Inflammatory macrophage (primary cell): ENCODE measurements at regions not wholly inside any gene's neighbourhood (a gene's known extent, or its start where the extent isn't known, plus 50 kb on each side); places are given as distances from the start of the nearest gene placed in this dataset.
"Not testable (repeated sequence)": the region's sequence is repeated elsewhere in the genome, so short reads cannot be mapped to it uniquely, and the experiment has no call there.

Source experiments
- DNase-seq, 2 donors: peaks; one replicate each; pipeline ENCODE4 v3.0.0-alpha.2; 2020 to 2022

DNA sequence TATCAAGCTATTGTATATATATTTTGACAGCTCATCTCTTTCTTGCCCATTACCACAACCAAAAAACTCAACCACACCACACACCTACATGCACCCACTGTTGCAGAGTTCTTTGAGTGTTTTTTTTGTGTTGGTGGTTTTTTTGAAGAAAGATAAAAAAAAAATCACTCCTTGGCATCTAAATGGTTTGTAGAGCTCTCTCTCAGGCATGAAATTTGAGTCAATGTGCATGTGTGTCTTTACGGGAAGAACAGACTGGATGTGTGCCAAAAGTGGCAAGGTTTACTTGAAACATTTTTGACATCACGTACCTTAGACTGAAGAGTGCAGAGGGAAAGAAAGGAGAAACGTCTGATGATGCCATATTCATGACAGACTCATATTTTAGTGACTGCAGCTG, 154.2 kb downstream of the FHIP1A start:
- DNase-seq = no peak

DNA sequence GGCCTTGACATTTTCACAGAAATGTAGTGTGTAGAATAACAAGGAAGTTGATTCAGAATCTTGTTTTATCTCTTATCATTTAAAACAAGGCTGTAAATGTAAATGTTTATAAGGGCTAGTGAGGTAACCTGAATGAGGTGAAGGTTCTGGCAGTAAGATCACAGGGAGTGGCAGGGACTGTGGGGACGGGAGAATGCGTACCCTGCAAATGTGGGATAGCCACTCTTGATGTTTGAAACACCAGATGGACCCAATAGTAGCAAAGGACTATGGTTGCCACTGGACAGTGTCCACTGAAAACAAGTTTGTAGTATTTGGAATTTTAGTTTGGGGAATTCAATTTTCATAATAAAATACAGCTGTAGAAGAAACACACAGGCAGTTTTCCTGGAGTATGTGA, 155.3 kb downstream of the FHIP1A start:
- no peak for DNase-seq

- DNase-seq = no peak
Measured at GRCh38 chr4:151565583-151565982, 156.6 kb downstream of the FHIP1A start.

DNA sequence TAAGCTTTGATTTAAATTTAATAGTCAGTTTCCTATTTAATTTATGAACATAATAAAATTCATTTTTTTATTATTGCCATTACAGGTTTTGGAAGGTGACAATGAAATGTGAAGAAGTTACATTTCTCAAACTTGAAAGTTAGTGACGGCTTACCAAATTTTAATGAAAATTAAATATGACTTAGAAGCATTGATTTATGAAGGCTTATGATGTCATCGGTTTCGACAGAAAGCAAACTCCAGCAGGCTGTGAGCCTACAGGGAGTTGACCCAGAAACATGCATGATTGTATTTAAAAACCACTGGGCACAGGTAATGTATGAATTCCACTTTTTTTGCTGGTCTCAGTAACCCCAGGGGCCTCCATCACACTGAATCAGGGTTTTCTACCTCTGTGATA, 157.1 kb downstream of the FHIP1A start:
- DNase-seq = no peak

GRCh38 chr4:151567056-151567455, 158.1 kb downstream of the FHIP1A start:
- DNase-seq = no peak

- DNase-seq = no peak
Measured at GRCh38 chr4:151568966-151569365, 160.0 kb downstream of the FHIP1A start.

GRCh38 chr4:151569650-151570049, 160.7 kb downstream of the FHIP1A start:
- no peak for DNase-seq

DNA sequence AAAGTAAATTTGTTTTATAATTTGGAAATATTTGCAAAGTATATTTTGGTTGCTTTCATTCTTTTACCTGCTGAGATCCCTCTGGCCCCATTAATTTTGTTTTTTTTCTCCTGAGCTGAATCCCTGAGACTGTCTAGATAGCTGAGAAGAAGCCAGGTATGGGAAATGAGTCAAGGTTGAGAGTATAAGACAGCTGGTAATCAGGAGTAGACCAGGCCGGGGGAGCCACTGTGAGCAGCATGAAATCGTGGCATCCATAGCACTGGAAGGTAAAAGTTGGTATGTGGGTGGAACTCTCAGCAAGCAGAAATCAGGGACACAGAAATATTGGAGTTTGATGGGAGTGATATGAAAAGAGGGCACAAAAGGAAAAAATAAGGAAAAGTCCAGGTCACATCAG, 164.5 kb downstream of the FHIP1A start:
- no peak for DNase-seq

DNA sequence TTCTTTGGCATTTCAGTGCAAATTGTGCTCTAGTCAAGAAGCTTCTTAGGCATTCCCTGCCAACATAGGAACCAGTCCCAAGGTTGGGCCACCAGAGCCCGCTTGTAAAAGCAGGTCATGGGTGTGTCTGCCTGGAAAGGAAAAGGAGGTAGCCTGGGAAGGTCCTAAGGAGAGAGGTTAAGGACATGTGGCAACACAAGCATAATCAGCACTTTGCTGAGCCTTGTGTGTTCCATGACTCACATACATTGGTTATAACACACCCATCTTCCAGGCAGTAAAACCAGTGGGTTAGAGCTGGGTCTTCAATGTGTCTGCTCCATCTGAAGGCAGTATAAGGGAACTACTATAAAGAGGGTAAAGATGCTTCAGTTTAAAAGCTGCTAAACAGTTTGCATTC, 165.0 kb downstream of the FHIP1A start:
- no peak for DNase-seq

DNA sequence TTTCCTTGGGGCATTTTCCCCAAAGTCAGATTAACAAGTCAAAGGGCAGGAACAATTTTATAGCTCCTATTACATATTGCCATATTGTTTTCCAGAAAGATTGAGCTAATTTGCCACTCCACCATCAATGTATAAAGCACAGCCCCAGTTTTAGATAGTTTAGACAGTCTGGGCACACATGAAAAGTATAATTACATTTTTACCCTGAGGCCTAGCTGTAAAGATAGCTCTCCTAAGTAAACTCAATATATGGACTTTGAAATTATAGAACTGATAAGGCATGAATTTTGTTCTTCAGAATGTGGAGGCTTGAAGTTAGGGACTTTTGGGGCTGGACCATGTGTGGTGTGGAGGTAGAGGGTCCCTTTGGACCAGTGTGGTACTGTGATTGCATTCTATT, 166.0 kb downstream of the FHIP1A start:
- no peak for DNase-seq

DNA sequence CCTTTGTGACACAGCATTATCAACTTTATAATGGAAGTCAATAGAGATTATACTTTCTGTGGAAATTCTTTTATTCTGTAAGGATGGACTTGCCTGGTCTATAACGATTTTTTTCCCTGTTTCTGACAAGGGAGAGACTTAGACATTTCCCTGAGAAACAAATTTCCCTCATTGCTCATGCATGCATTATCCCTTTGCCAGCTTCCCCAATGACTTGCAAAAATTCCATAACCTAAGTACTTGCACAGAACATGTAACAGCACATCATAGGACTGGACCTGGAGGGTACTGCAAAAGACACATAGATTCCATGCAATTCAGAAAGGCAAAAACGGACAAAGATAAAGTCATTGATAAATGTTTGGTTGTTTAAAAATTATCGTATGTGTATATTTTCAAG, 166.7 kb downstream of the FHIP1A start:
- DNase-seq = no peak

- DNase-seq = no peak
Measured at GRCh38 chr4:151576627-151577026, 167.7 kb downstream of the FHIP1A start.

DNA sequence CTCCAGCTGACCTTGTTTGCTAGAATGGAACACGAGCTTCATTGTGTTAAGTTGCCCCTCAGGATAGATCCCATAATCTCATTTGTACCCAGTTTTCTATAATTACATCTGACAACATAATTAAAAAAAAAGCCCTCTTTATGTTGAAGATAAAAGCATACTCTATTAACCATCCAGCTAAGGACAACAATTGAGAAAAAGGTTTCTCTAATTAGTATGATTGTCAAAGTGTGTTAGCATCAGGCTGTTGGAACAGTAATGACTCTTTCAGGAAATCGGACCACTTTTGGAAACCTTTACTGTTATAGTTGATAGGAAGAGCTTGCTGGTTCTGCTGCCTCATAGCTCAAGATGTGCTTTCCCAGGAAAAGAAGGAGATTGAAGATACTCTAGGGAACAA, 172.6 kb downstream of the FHIP1A start:
- no peak for DNase-seq

DNA sequence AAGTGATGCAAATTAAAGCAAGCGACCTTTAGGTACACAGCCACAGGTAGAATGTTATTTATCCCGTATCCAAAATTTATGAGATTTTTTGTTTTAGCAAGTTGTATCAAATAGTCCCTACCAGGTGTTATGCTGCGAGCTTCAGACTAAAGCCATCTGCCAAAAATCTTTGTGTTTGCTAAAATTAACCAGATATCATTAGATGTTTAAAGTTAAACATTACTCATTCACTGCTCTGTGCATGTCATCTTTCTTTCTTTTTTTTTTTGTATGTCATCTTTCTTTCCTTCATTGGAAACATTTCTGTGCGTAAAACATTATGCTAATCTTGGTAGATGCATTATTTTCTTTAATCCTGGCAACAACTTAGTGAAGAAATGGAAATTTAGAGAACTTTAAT, 173.1 kb downstream of the FHIP1A start:
- no peak for DNase-seq

DNA sequence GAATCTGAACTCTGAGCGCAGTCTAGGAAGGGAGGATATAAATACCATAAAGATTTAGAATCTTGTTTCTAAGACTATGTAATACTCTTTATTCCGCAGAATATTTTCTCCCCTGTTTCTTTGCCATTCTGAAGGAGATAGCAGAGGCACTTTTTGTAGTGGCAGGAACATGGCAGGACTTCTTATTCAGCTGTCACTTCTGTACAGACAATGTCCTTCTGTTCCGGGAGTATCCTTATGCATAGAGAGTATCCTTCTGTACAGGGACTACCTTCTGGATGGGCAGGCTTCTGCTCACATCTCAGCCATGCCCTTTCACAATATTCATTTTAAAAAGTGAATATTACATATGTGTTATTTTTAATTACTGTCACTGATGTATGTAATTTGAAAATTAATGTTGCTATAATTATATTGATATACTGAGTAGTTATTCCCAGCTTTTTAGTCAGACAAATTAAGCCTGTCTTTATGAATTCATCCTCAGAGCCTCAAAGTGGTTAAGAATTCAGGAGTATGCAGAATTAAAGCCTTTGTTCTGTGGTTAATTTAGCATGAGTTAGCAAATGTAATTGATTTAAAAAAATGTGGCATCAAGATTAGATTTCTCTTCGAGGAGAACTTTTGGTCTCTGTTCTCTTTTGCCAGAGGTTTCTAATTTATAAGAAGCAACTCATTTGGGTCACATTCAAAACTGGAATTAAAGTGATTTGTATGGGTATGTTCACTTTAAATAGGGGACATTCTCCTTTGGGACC, 174.4 kb downstream of the FHIP1A start:
- DNase-seq = no peak

GRCh38 chr4:151584101-151584500, 175.1 kb downstream of the FHIP1A start:
- no peak for DNase-seq

DNA sequence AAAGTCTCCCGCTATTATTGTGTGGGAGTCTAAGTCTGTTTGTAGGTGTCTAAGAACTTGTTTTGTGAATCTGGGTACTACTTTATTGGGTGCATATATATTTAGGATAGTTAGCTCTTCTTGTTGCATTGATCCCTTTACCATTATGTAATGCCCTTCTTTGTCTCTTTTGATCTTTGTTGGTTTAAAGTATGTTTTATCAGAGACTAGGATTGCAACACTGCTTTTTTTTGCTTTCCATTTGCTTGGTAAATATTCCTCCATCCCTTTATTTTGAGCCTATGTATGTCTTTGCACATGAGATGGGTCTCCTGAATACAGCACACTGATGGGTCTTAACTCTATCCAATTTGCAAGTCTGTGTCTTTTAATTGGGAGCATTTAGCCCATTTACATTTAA, 165.2 kb downstream of the GATB start:
- not testable (repeated sequence) for DNase-seq

- not testable (repeated sequence) for DNase-seq
Measured at GRCh38 chr4:151597691-151598090, 163.1 kb downstream of the GATB start.

DNA sequence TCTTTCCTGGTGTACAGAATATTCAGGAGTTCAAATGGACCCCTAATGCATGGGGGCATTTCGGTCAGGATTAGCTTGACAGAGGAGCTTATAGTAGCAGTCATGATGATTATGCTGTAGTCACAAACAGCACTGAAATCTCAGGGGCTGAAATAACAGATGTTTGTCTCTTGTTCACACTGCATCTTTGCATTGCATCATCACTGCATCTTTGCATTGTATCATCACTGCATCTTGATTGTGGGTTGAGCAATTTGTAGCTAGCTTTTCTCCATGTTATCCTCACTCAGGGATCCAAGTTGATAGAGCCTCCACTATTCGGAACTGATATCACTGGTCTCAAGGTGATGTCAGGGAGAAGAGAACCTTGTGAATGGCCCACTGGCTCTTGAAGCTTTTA, 160.9 kb downstream of the GATB start:
- DNase-seq = no peak

DNA sequence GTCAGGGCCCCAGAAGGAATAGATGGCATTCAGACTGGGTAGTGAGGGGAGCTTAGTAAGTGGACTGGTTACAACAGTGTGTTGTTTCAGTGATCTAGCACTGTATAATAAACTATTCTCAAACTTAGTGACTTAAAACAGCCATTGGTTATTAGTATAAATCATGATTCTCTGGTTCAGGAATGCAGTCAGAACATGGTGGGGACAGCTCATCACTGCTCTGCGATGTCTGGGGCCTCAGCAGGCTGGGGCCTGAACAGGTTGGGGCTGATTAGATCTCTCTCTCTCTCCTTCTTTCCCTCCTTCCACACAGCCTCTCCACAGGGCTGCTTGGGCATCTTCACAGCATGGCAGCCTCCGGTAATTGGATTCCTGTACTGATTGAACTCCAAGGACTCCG, 160.4 kb downstream of the GATB start:
- no peak for DNase-seq

GRCh38 chr4:151603377-151603776, 157.4 kb downstream of the GATB start:
- DNase-seq = no peak

DNA sequence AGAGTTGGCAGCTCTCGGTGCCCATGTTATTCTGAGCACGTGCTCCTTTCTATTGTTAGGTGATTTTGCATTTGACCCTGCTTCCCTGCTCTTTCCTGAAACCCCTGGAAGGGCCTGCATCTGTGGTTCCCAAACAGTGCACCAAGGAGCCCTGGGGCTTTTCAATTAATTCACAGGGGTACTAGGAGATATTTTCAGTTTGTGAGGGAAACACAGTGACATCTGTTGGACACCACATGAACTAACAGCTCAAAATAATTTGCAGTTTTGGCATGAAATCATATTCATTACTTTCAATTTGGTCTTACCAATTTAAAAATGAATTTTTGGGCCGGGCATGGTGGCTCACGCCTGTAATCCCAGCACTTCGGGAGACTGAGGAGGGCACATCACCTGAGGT, 156.6 kb downstream of the GATB start:
- DNase-seq = no peak

DNA sequence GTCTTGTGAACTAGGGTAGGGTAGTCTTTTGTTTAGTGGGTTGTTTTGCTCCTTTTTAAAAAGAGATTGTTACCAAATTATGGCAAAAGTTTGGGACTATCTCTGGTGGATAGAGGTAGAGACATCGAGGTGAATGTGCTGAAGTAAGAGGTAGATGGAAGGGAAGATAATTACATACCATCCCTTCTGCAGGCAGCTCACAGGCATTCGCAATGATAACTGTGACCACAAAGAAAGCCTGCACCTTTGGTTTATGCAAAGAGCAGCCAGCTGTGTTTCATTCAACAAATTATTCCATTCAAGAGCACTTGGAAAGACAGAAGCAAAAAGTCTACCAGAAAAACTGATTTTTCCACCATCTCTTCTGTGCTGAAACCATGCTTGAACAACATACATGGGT, 155.6 kb downstream of the GATB start:
- no peak for DNase-seq

GRCh38 chr4:151606061-151606460, 154.7 kb downstream of the GATB start:
- no peak for DNase-seq

DNA sequence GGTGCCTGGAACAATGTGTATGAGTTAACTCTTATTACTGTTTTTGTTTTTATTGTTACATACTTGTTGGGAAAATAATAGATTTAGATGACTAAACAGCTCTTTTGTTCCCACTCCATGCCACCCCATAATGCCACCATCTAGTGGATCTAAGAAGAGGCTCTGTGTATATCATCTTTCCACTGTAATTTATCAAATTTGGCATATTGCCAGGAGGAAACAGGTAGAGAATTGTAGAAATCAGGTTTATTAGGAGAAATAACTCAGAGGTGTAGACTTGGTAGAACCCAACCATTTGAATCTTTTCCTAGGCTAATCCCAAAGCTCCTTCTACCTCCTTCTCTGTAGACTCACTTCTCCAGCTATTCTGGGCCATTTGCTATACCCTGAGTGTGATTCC, 150.6 kb downstream of the GATB start:
- no peak for DNase-seq
